ENCODE measurements at regions not wholly inside any gene's neighbourhood (a gene's known extent, or its start where the extent isn't known, plus 50 kb on each side); places are given as distances from the start of the nearest gene placed in this dataset.

GRCh38 chr2:167489325-167489724 is 601.0 kb downstream of the XIRP2 start:
- H3K27ac ChIP-seq (ENCODE audit: low read depth, low read length) = no peak overlapping the region
- H3K4me3 ChIP-seq (ENCODE audit: low read depth, low read length) = no peak overlapping the region
- H3K9ac ChIP-seq (ENCODE audit: low read length) = no peak overlapping the region
- no peaks in the 10 kb centered on the region for H3K27me3 ChIP-seq (ENCODE audit: control insufficient read depth, insufficient read depth, low read length)
- peaks cover 4% of the 10 kb centered on the region; the same call in 1 of the 2 replicates for H3K36me3 ChIP-seq (ENCODE audit: control insufficient read depth, insufficient read depth, low read length)
- H3K9me3 ChIP-seq (ENCODE audit: control insufficient read depth, insufficient read depth, low read depth, low read length) = no peaks in the 10 kb centered on the region
- H3K4me1 ChIP-seq (ENCODE audit: control insufficient read depth, insufficient read depth, low read length) = peaks cover 5% of the 10 kb centered on the region; the same call in 1 of the 2 replicates

- Histone ChIP-seq H3K9ac (ENCODE audit: low read length) (no peak overlapping the region), H3K27ac (ENCODE audit: low read depth, low read length) (no peak overlapping the region), H3K27me3 (ENCODE audit: control insufficient read depth, insufficient read depth, low read length) (no peaks in the 10 kb centered on the region), H3K4me3 (ENCODE audit: low read depth, low read length) (no peak overlapping the region), H3K9me3 (ENCODE audit: control insufficient read depth, insufficient read depth, low read depth, low read length) (no peaks in the 10 kb centered on the region), H3K36me3 (ENCODE audit: control insufficient read depth, insufficient read depth, low read length) (peaks cover 4% of the 10 kb centered on the region; the same call in 1 of the 2 replicates), H3K4me1 (ENCODE audit: control insufficient read depth, insufficient read depth, low read length) (peaks cover 5% of the 10 kb centered on the region; the same call in 1 of the 2 replicates)
These were observed 599.4 kb downstream of the XIRP2 start for GRCh38 chr2:167487728-167488127.

- Histone ChIP-seq H3K4me1 (ENCODE audit: control insufficient read depth, insufficient read depth, low read length) (peaks cover 23% of the 10 kb centered on the region), H3K9ac (ENCODE audit: low read length) (no peak overlapping the region), H3K27me3 (ENCODE audit: control insufficient read depth, insufficient read depth, low read length) (no peaks in the 10 kb centered on the region), H3K36me3 (ENCODE audit: control insufficient read depth, insufficient read depth, low read length) (no peaks in the 10 kb centered on the region), H3K9me3 (ENCODE audit: control insufficient read depth, insufficient read depth, low read depth, low read length) (no peaks in the 10 kb centered on the region), H3K4me3 (ENCODE audit: low read depth, low read length) (no peak overlapping the region), H3K27ac (ENCODE audit: low read depth, low read length) (no peak overlapping the region)
These were observed 596.6 kb downstream of the XIRP2 start for GRCh38 chr2:167484875-167485274.

GRCh38 chr2:167480986-167481309 is 592.7 kb downstream of the XIRP2 start:
- Histone ChIP-seq H3K27me3 (ENCODE audit: control insufficient read depth, insufficient read depth, low read length) (no peaks in the 10 kb centered on the region), H3K9ac (ENCODE audit: low read length) (peak overlapping the region; percentile 11), H3K9me3 (ENCODE audit: control insufficient read depth, insufficient read depth, low read depth, low read length) (no peaks in the 10 kb centered on the region), H3K4me3 (ENCODE audit: low read depth, low read length) (0 out of 2 replicates have a peak overlapping the region, but pooled peaks have one; percentile 8), H3K27ac (ENCODE audit: low read depth, low read length) (peak overlapping the region; percentile 75), H3K4me1 (ENCODE audit: control insufficient read depth, insufficient read depth, low read length) (peaks cover 36% of the 10 kb centered on the region), H3K36me3 (ENCODE audit: control insufficient read depth, insufficient read depth, low read length) (no peaks in the 10 kb centered on the region)

- Histone ChIP-seq H3K4me3 (ENCODE audit: low read depth, low read length) (peak overlapping the region; percentile 12; the same call in 1 of the 2 replicates), H3K36me3 (ENCODE audit: control insufficient read depth, insufficient read depth, low read length) (no peaks in the 10 kb centered on the region), H3K9ac (ENCODE audit: low read length) (peak overlapping the region; percentile 11), H3K27ac (ENCODE audit: low read depth, low read length) (peak overlapping the region; percentile 75), H3K4me1 (ENCODE audit: control insufficient read depth, insufficient read depth, low read length) (peaks cover 36% of the 10 kb centered on the region), H3K27me3 (ENCODE audit: control insufficient read depth, insufficient read depth, low read length) (no peaks in the 10 kb centered on the region), H3K9me3 (ENCODE audit: control insufficient read depth, insufficient read depth, low read depth, low read length) (no peaks in the 10 kb centered on the region)
These were observed 592.1 kb downstream of the XIRP2 start for GRCh38 chr2:167480232-167480985.

- no peaks in the 10 kb centered on the region for H3K36me3 ChIP-seq (ENCODE audit: control insufficient read depth, insufficient read depth, low read length)
- H3K27ac ChIP-seq (ENCODE audit: low read depth, low read length) = no peak overlapping the region
- no peaks in the 10 kb centered on the region for H3K9me3 ChIP-seq (ENCODE audit: control insufficient read depth, insufficient read depth, low read depth, low read length)
- H3K27me3 ChIP-seq (ENCODE audit: control insufficient read depth, insufficient read depth, low read length) = no peaks in the 10 kb centered on the region
- peaks cover 36% of the 10 kb centered on the region for H3K4me1 ChIP-seq (ENCODE audit: control insufficient read depth, insufficient read depth, low read length)
- H3K9ac ChIP-seq (ENCODE audit: low read length) = no peak overlapping the region
- no peak overlapping the region for H3K4me3 ChIP-seq (ENCODE audit: low read depth, low read length)
These were observed 589.9 kb downstream of the XIRP2 start for GRCh38 chr2:167478196-167478595.

GRCh38 chr2:167475791-167476190 is 587.5 kb downstream of the XIRP2 start:
- no peaks in the 10 kb centered on the region for H3K36me3 ChIP-seq (ENCODE audit: control insufficient read depth, insufficient read depth, low read length)
- no peak overlapping the region for H3K9ac ChIP-seq (ENCODE audit: low read length)
- no peaks in the 10 kb centered on the region for H3K27me3 ChIP-seq (ENCODE audit: control insufficient read depth, insufficient read depth, low read length)
- H3K9me3 ChIP-seq (ENCODE audit: control insufficient read depth, insufficient read depth, low read depth, low read length) = no peaks in the 10 kb centered on the region
- peaks cover 36% of the 10 kb centered on the region for H3K4me1 ChIP-seq (ENCODE audit: control insufficient read depth, insufficient read depth, low read length)
- no peak overlapping the region for H3K27ac ChIP-seq (ENCODE audit: low read depth, low read length)
- no peak overlapping the region for H3K4me3 ChIP-seq (ENCODE audit: low read depth, low read length)

GRCh38 chr2:167471734-167472133 is 583.5 kb downstream of the XIRP2 start:
- H3K27ac ChIP-seq (ENCODE audit: low read depth, low read length) = no peak overlapping the region
- no peaks in the 10 kb centered on the region for H3K9me3 ChIP-seq (ENCODE audit: control insufficient read depth, insufficient read depth, low read depth, low read length)
- H3K27me3 ChIP-seq (ENCODE audit: control insufficient read depth, insufficient read depth, low read length) = no peaks in the 10 kb centered on the region
- no peak overlapping the region for H3K9ac ChIP-seq (ENCODE audit: low read length)
- H3K36me3 ChIP-seq (ENCODE audit: control insufficient read depth, insufficient read depth, low read length) = no peaks in the 10 kb centered on the region
- H3K4me3 ChIP-seq (ENCODE audit: low read depth, low read length) = no peak overlapping the region
- H3K4me1 ChIP-seq (ENCODE audit: control insufficient read depth, insufficient read depth, low read length) = peaks cover 11% of the 10 kb centered on the region; the same call in 1 of the 2 replicates

- no peak overlapping the region for H3K9ac ChIP-seq (ENCODE audit: low read length)
- H3K9me3 ChIP-seq (ENCODE audit: control insufficient read depth, insufficient read depth, low read depth, low read length) = no peaks in the 10 kb centered on the region
- no peaks in the 10 kb centered on the region for H3K36me3 ChIP-seq (ENCODE audit: control insufficient read depth, insufficient read depth, low read length)
- H3K4me1 ChIP-seq (ENCODE audit: control insufficient read depth, insufficient read depth, low read length) = peaks cover 11% of the 10 kb centered on the region; the same call in 1 of the 2 replicates
- no peak overlapping the region for H3K27ac ChIP-seq (ENCODE audit: low read depth, low read length)
- no peaks in the 10 kb centered on the region for H3K27me3 ChIP-seq (ENCODE audit: control insufficient read depth, insufficient read depth, low read length)
- H3K4me3 ChIP-seq (ENCODE audit: low read depth, low read length) = no peak overlapping the region
These were observed 583.1 kb downstream of the XIRP2 start for GRCh38 chr2:167471332-167471731.

- Histone ChIP-seq H3K9ac (ENCODE audit: low read length) (no peak overlapping the region), H3K4me3 (ENCODE audit: low read depth, low read length) (no peak overlapping the region), H3K27ac (ENCODE audit: low read depth, low read length) (no peak overlapping the region), H3K36me3 (ENCODE audit: control insufficient read depth, insufficient read depth, low read length) (no peaks in the 10 kb centered on the region), H3K27me3 (ENCODE audit: control insufficient read depth, insufficient read depth, low read length) (no peaks in the 10 kb centered on the region), H3K9me3 (ENCODE audit: control insufficient read depth, insufficient read depth, low read depth, low read length) (peaks cover 10% of the 10 kb centered on the region), H3K4me1 (ENCODE audit: control insufficient read depth, insufficient read depth, low read length) (no peaks in the 10 kb centered on the region)
These were observed 574.1 kb downstream of the XIRP2 start for GRCh38 chr2:167462379-167462778.

- Histone ChIP-seq H3K27me3 (ENCODE audit: control insufficient read depth, insufficient read depth, low read length) (no peaks in the 10 kb centered on the region), H3K9ac (ENCODE audit: low read length) (no peak overlapping the region), H3K9me3 (ENCODE audit: control insufficient read depth, insufficient read depth, low read depth, low read length) (peaks cover 22% of the 10 kb centered on the region), H3K4me3 (ENCODE audit: low read depth, low read length) (no peak overlapping the region), H3K36me3 (ENCODE audit: control insufficient read depth, insufficient read depth, low read length) (no peaks in the 10 kb centered on the region), H3K4me1 (ENCODE audit: control insufficient read depth, insufficient read depth, low read length) (peaks cover 3% of the 10 kb centered on the region; the same call in 1 of the 2 replicates), H3K27ac (ENCODE audit: low read depth, low read length) (no peak overlapping the region)
These were observed 565.8 kb downstream of the XIRP2 start for GRCh38 chr2:167454036-167454435.
